ENCODE measurements at regions not wholly inside any gene's neighbourhood (a gene's known extent, or its start where the extent isn't known, plus 50 kb on each side); places are given as distances from the start of the nearest gene placed in this dataset.

DNA sequence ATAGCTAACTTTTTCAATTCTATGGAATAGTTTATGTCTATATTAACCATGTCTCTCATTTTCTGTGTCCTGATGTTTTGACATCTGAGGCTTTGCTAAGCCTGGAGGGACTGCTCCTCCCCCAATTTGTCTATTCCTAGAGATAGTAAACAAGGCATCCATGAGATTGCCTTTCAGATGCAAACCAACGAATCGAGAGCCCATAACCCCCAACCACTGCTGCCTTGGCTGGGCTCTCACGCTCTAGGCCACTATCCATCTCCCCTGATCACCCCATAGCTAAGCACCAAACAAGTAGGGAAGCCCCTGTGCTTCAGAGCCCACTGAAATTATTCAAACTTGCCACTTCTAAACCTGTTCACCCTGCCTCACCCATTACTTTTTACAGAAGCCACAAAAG, 437.7 kb downstream of the SETD4 start:
- TF ChIP-seq ZNF138 (tag by site-specific recombination; IDR thresholded peaks at IDR 0.05; ENCODE audit: borderline replicate concordance) = no peak
- TF ChIP-seq, protein P1, sequence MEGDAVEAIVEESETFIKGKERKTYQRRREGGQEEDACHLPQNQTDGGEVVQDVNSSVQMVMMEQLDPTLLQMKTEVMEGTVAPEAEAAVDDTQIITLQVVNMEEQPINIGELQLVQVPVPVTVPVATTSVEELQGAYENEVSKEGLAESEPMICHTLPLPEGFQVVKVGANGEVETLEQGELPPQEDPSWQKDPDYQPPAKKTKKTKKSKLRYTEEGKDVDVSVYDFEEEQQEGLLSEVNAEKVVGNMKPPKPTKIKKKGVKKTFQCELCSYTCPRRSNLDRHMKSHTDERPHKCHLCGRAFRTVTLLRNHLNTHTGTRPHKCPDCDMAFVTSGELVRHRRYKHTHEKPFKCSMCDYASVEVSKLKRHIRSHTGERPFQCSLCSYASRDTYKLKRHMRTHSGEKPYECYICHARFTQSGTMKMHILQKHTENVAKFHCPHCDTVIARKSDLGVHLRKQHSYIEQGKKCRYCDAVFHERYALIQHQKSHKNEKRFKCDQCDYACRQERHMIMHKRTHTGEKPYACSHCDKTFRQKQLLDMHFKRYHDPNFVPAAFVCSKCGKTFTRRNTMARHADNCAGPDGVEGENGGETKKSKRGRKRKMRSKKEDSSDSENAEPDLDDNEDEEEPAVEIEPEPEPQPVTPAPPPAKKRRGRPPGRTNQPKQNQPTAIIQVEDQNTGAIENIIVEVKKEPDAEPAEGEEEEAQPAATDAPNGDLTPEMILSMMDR (tag by site-specific recombination; IDR thresholded peaks at IDR 0.05) = no peak
- TF ChIP-seq ZFP37 (tag by site-specific recombination; IDR thresholded peaks at IDR 0.05) = no peak
- no peak for TF ChIP-seq ZNF776 (tag by site-specific recombination; IDR thresholded peaks at IDR 0.05; ENCODE audit: borderline replicate concordance)
- no peak for TF ChIP-seq ATF2 (tag by site-specific recombination; IDR thresholded peaks at IDR 0.05; ENCODE audit: low read depth)
- no peak for TF ChIP-seq ZFP3 (tag by site-specific recombination; IDR thresholded peaks at IDR 0.05; ENCODE audit: low read depth)
- TF ChIP-seq ELK4 (IDR thresholded peaks at IDR 0.05; ENCODE audit: borderline replicate concordance, low read depth, low read length) = no peak
- no peak for TF ChIP-seq ZNF747 (tag by site-specific recombination; IDR thresholded peaks at IDR 0.05)

Measured in HEK293 (cell line).